SK-N-SH treated with all-trans-retinoic acid at 6 μM for 48 hours (cell line): ENCODE measurements at regions not wholly inside any gene's neighbourhood (a gene's known extent, or its start where the extent isn't known, plus 50 kb on each side); places are given as distances from the start of the nearest gene placed in this dataset.

Experiments
- ATAC-seq: fragments of 200-7000 bp; cut with Tn5 transposase; 3 replicates; pipeline ENCODE4 v1.9.1; 2020; ENCODE audit warnings: mild to moderate bottlenecking, moderate library complexity
- ARNTL ChIP-seq: fragments of 450-650 bp; formaldehyde crosslinking; IDR thresholded peaks from 2 replicates; pipeline ENCODE4 v1.5.0; 2020; ENCODE audit warnings: low read depth, mild to moderate bottlenecking, moderate library complexity, borderline replicate concordance
- CREB5 ChIP-seq: fragments of 250-450 bp; sonication (Bioruptor Pico); IDR thresholded peaks from 2 replicates; pipeline ENCODE4 v1.5.1; 2020; ENCODE audit warnings: low read depth, mild to moderate bottlenecking, moderate library complexity
- CSRNP3 ChIP-seq: fragments of 250-450 bp; sonication (Bioruptor Pico); IDR thresholded peaks from 2 replicates; pipeline ENCODE4 v1.5.1; 2021; ENCODE audit warnings: mild to moderate bottlenecking, moderate library complexity
- ESRRG ChIP-seq: fragments of 250-450 bp; sonication (Bioruptor Pico); IDR thresholded peaks from 2 replicates; pipeline ENCODE4 v1.6.1; 2021; ENCODE audit warnings: mild to moderate bottlenecking
- GLIS3 ChIP-seq: fragments of 250-450 bp; sonication (Bioruptor Pico); IDR thresholded peaks from 2 replicates; pipeline ENCODE4 v1.5.0; 2020; ENCODE audit warnings: mild to moderate bottlenecking, moderate library complexity
- ISL1 ChIP-seq: fragments of 250-450 bp; sonication (Bioruptor Pico); IDR thresholded peaks from 2 replicates; pipeline ENCODE4 v2.1.2; 2022; ENCODE audit warnings: mild to moderate bottlenecking, moderate library complexity
- OSR1 ChIP-seq: fragments of 250-450 bp; sonication (Bioruptor Pico); IDR thresholded peaks from 2 replicates; pipeline ENCODE4 v1.8.0; 2022; ENCODE audit warnings: moderate library complexity, mild to moderate bottlenecking, inconsistent platforms
- PATZ1 ChIP-seq: fragments of 250-450 bp; sonication (Bioruptor Pico); IDR thresholded peaks from 2 replicates; pipeline ENCODE4 v1.8.0; 2020; ENCODE audit warnings: mild to moderate bottlenecking, moderate library complexity, borderline replicate concordance
- POU6F1 ChIP-seq: fragments of 250-450 bp; sonication (Bioruptor Pico); IDR thresholded peaks from 2 replicates; pipeline ENCODE4 v1.8.0; 2021; ENCODE audit warnings: low read depth, mild to moderate bottlenecking, moderate library complexity, borderline replicate concordance
- PPARA ChIP-seq: fragments of 250-450 bp; sonication (Bioruptor Pico); IDR thresholded peaks from 2 replicates; pipeline ENCODE4 v1.5.0; 2020; ENCODE audit warnings: mild to moderate bottlenecking, borderline replicate concordance
- RARB ChIP-seq: fragments of 250-450 bp; sonication (Bioruptor Pico); IDR thresholded peaks from 2 replicates; pipeline ENCODE4 v1.8.0; 2021; ENCODE audit warnings: mild to moderate bottlenecking, moderate library complexity
- SNAI2 ChIP-seq: fragments of 250-450 bp; sonication (Bioruptor Pico); IDR thresholded peaks from 2 replicates; pipeline ENCODE4 v1.5.0; 2020; ENCODE audit warnings: mild to moderate bottlenecking, moderate library complexity
- TCF4 ChIP-seq: fragments of 250-450 bp; sonication (Bioruptor Pico); IDR thresholded peaks from 2 replicates; pipeline ENCODE4 v1.8.0; 2021; ENCODE audit warnings: mild to moderate bottlenecking, moderate library complexity, borderline replicate concordance
- TOX ChIP-seq: fragments of 250-450 bp; sonication (Bioruptor Pico); IDR thresholded peaks from 2 replicates; pipeline ENCODE4 v1.8.0; 2021; ENCODE audit warnings: mild to moderate bottlenecking, moderate library complexity, borderline replicate concordance
- TSHZ2 ChIP-seq: fragments of 250-450 bp; sonication (Bioruptor Pico); IDR thresholded peaks from 2 replicates; pipeline ENCODE4 v1.5.0; 2020; ENCODE audit warnings: mild to moderate bottlenecking, moderate library complexity
- ZC3H10 ChIP-seq: fragments of 250-450 bp; sonication (Bioruptor Pico); IDR thresholded peaks from 2 replicates; pipeline ENCODE4 v1.5.1; 2021; ENCODE audit warnings: mild to moderate bottlenecking, moderate library complexity
- ZFP3 ChIP-seq: fragments of 250-450 bp; sonication (Bioruptor Pico); IDR thresholded peaks from 2 replicates; pipeline ENCODE4 v1.5.0; 2020; ENCODE audit warnings: mild to moderate bottlenecking, moderate library complexity
- ZFP30 ChIP-seq: fragments of 450-650 bp; formaldehyde crosslinking; IDR thresholded peaks from 2 replicates; pipeline ENCODE4 v1.5.0; 2022; ENCODE audit warnings: mild to moderate bottlenecking, moderate library complexity
- ZNF565 ChIP-seq: fragments of 450-650 bp; formaldehyde crosslinking; conservative IDR thresholded peaks from 2 replicates; pipeline ENCODE4 v1.5.0; 2020; ENCODE audit warnings: low read depth, mild to moderate bottlenecking, moderate library complexity
- ZNF8 ChIP-seq: fragments of 450-650 bp; formaldehyde crosslinking; IDR thresholded peaks from 2 replicates; pipeline ENCODE4 v1.5.0; 2020; ENCODE audit warnings: mild to moderate bottlenecking, moderate library complexity

- ATAC-seq = no peak
- TF ChIP-seq PATZ1 (CRISPR knock-in tag) = no peak
- no peak for TF ChIP-seq CSRNP3 (CRISPR knock-in tag)
- no peak for TF ChIP-seq ZFP30
- TF ChIP-seq ZFP3 (CRISPR knock-in tag) = no peak
- no peak for TF ChIP-seq ZNF565 (CRISPR knock-in tag)
- no peak for TF ChIP-seq GLIS3 (CRISPR knock-in tag)
- TF ChIP-seq ZNF8 = no peak
- no peak for TF ChIP-seq ARNTL (CRISPR knock-in tag)
- TF ChIP-seq TOX = no peak
- TF ChIP-seq PPARA (CRISPR knock-in tag) = no peak
- no peak for TF ChIP-seq POU6F1 (CRISPR knock-in tag)
- no peak for TF ChIP-seq TSHZ2 (CRISPR knock-in tag)
- no peak for TF ChIP-seq ESRRG
- no peak for TF ChIP-seq SNAI2
- TF ChIP-seq TCF4 (CRISPR knock-in tag) = no peak
- no peak for TF ChIP-seq ISL1
These were observed 92.5 kb downstream of the TBXT start for GRCh38 chr6:166075186-166075585.

GRCh38 chr6:166073082-166073481 lies 94.6 kb downstream of the TBXT start:
- TF ChIP-seq CREB5 = no peak
- no peak for TF ChIP-seq ZFP30
- TF ChIP-seq TCF4 (CRISPR knock-in tag) = no peak
- no peak for TF ChIP-seq GLIS3 (CRISPR knock-in tag)
- TF ChIP-seq ZFP3 (CRISPR knock-in tag) = no peak
- no peak for TF ChIP-seq ZNF8
- no peak for TF ChIP-seq TOX
- no peak for TF ChIP-seq ZC3H10 (CRISPR knock-in tag)
- TF ChIP-seq TSHZ2 (CRISPR knock-in tag) = no peak
- TF ChIP-seq RARB (CRISPR knock-in tag) = no peak
- TF ChIP-seq ZNF565 (CRISPR knock-in tag) = no peak
- TF ChIP-seq CSRNP3 (CRISPR knock-in tag) = no peak
- no peak for TF ChIP-seq OSR1 (CRISPR knock-in tag)
- no peak for ATAC-seq
